ENCODE measurements at regions not wholly inside any gene's neighbourhood (a gene's known extent, or its start where the extent isn't known, plus 50 kb on each side); places are given as distances from the start of the nearest gene placed in this dataset.

DNA sequence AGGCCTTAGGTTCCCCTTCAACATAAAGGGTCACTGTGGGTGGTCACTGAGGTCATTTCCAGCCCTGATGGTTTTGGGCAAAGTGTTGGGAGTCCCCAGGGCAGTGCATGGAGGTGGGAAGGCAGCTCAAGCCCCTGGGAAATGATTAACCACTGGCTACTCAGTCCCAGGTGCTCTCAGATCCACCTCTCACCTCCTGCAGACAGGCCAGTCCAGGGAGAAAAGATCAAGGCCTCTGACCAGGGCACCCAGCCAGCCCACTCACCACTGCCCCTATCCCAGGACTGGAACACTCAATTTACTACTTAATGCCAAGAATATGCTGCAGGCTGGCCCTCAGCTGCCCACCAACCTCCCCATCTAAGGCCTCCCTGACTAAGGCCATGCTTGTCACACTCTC, 1307.9 kb downstream of the UQCRFS1 start:
- TF ChIP-seq POLR2AphosphoS5 (IDR thresholded peaks at IDR 0.05; ENCODE audit: insufficient read depth in 1 of 2, low read depth in 1 of 2) (no peak), CTCF (IDR thresholded peaks at IDR 0.05) (no peak), POLR2A (IDR thresholded peaks at IDR 0.05) (no peak)

Measured in vagina (tissue), 2 donors.